Mesenchymal stem cell (in vitro differentiated cells and primary cell): ENCODE measurements at regions not wholly inside any gene's neighbourhood (a gene's known extent, or its start where the extent isn't known, plus 50 kb on each side); places are given as distances from the start of the nearest gene placed in this dataset.

Experiments
- DNase-seq: peaks from one replicate; pipeline ENCODE4 v3.0.0-alpha.2; 2013
- H2AFZ ChIP-seq: one replicate; pipeline ENCODE4 v1.6.1; 2013; ENCODE audit warnings: low read depth, mild to moderate bottlenecking, control low read depth, inconsistent platforms, low read length, moderate library complexity
- H2AK5ac ChIP-seq: 2 replicates; pipeline ENCODE4 v1.6.1; 2013; ENCODE audit warnings: low read length, moderate library complexity, mild to moderate bottlenecking, inconsistent platforms; ENCODE audit not compliant: severe bottlenecking
- H2BK120ac ChIP-seq: one replicate; pipeline ENCODE4 v1.6.1; 2013; ENCODE audit warnings: low read depth, mild to moderate bottlenecking, inconsistent platforms, low read length, moderate library complexity
- H2BK12ac ChIP-seq, 2 experiments: one replicate each; pipeline ENCODE4 v1.6.1; 2013; ENCODE audit warnings: inconsistent platforms in 2 of 2, low read length in 2 of 2, mild to moderate bottlenecking in 2 of 2, moderate library complexity in 2 of 2, control low read depth in 1 of 2
- H2BK15ac ChIP-seq: one replicate; pipeline ENCODE4 v1.6.1; 2013; ENCODE audit warnings: mild to moderate bottlenecking, low read depth, inconsistent platforms; ENCODE audit not compliant: poor library complexity, severe bottlenecking
- H2BK5ac ChIP-seq: 2 replicates; pipeline ENCODE4 v1.6.1; 2013; ENCODE audit warnings: low read depth, mild to moderate bottlenecking, low read length, control low read depth, inconsistent platforms; ENCODE audit not compliant: poor library complexity, severe bottlenecking
- H3K14ac ChIP-seq, 2 experiments: one replicate each; pipeline ENCODE4 v1.6.1; 2013; ENCODE audit warnings: inconsistent platforms in 2 of 2, low read length in 2 of 2, control low read depth in 1 of 2, mild to moderate bottlenecking in 1 of 2, moderate library complexity in 1 of 2
- H3K18ac ChIP-seq, 2 experiments: one replicate each; pipeline ENCODE4 v1.6.1; 2013; ENCODE audit warnings: inconsistent platforms in 2 of 2, low read length in 2 of 2, control low read depth in 1 of 2, low read depth in 1 of 2, mild to moderate bottlenecking in 1 of 2
- H3K23ac ChIP-seq, 2 experiments: one replicate each; pipeline ENCODE4 v1.6.1; 2013; ENCODE audit warnings: inconsistent platforms in 2 of 2, low read length in 2 of 2, mild to moderate bottlenecking in 2 of 2, moderate library complexity in 2 of 2, control low read depth in 1 of 2
- H3K27ac ChIP-seq: 2 replicates; pipeline ENCODE4 v1.5.1; 2013; ENCODE audit warnings: mild to moderate bottlenecking, moderate library complexity, low read length, control low read depth, inconsistent platforms; ENCODE audit not compliant: poor library complexity, severe bottlenecking
- H3K27me3 ChIP-seq, 2 experiments: 2 replicates each; pipeline versions ENCODE4 v1.6.1 to v1.7.0; 2013; ENCODE audit warnings: low read length in 2 of 2, mild to moderate bottlenecking in 2 of 2, moderate library complexity in 2 of 2, control low read depth in 1 of 2, inconsistent platforms in 1 of 2; ENCODE audit not compliant: control insufficient read depth in 1 of 2, insufficient read depth in 1 of 2
- H3K36me3 ChIP-seq, 2 experiments: 2 replicates each; pipeline versions ENCODE4 v1.6.1 to v1.7.0; 2013; ENCODE audit warnings: low read length in 2 of 2, control low read depth in 1 of 2, inconsistent platforms in 1 of 2, low read depth in 1 of 2, mild to moderate bottlenecking in 1 of 2; ENCODE audit not compliant: insufficient read depth in 2 of 2, control insufficient read depth in 1 of 2
- H3K4ac ChIP-seq, 2 experiments: one replicate each; pipeline ENCODE4 v1.6.1; 2013; ENCODE audit warnings: inconsistent platforms in 2 of 2, low read length in 2 of 2, mild to moderate bottlenecking in 2 of 2, moderate library complexity in 2 of 2, control low read depth in 1 of 2, low read depth in 1 of 2
- H3K4me1 ChIP-seq: 2 replicates; pipeline ENCODE4 v1.6.1; 2013; ENCODE audit warnings: low read depth, low read length, control low read depth; ENCODE audit not compliant: control insufficient read depth, insufficient read depth
- H3K4me2 ChIP-seq: 2 replicates; pipeline ENCODE4 v1.6.1; 2013; ENCODE audit warnings: low read length, mild to moderate bottlenecking, inconsistent platforms; ENCODE audit not compliant: poor library complexity, severe bottlenecking
- H3K4me3 ChIP-seq, 2 experiments: 2 replicates each; pipeline versions ENCODE4 v1.5.1 to v1.7.0; 2013; ENCODE audit warnings: low read length in 2 of 2, mild to moderate bottlenecking in 2 of 2, control low read depth in 1 of 2, low read depth in 1 of 2; ENCODE audit not compliant: insufficient read depth in 1 of 2
- H3K79me1 ChIP-seq: replicated peaks from 2 replicates; pipeline ENCODE4 v1.6.1; 2013; ENCODE audit warnings: mild to moderate bottlenecking, control low read depth, low read length, inconsistent platforms; ENCODE audit not compliant: poor library complexity, severe bottlenecking
- H3K9ac ChIP-seq: 2 replicates; pipeline ENCODE4 v1.7.0; 2013; ENCODE audit warnings: mild to moderate bottlenecking, low read length, moderate library complexity
- H3K9me3 ChIP-seq: 2 replicates; pipeline ENCODE4 v1.7.0; 2013; ENCODE audit warnings: mild to moderate bottlenecking, low read length; ENCODE audit not compliant: control insufficient read depth
- H4K8ac ChIP-seq: one replicate; pipeline ENCODE4 v1.6.1; 2013; ENCODE audit warnings: inconsistent platforms, mild to moderate bottlenecking, low read length, moderate library complexity
- H4K91ac ChIP-seq: one replicate; pipeline ENCODE4 v1.6.1; 2013; ENCODE audit warnings: mild to moderate bottlenecking, low read length, inconsistent platforms
- WGBS: methylation state at CpG from one replicate; pipeline ENCODE4 v1.1.7; 2013; ENCODE audit warnings: mixed read lengths; 5-methylcytosine and 5-hydroxymethylcytosine counted together

GRCh38 chr10:71044720-71045119 is 156.4 kb upstream of the PCBD1 start:
- H4K8ac ChIP-seq: no peak overlapping the region
- no peak overlapping the region for H2BK5ac ChIP-seq
- H3K4me3 ChIP-seq: no peak overlapping the region
- H3K27ac ChIP-seq: no peak overlapping the region
- no peak overlapping the region for H2AK5ac ChIP-seq
- no peak overlapping the region for H2BK12ac ChIP-seq
- H3K4me2 ChIP-seq: no peak overlapping the region
- no peak overlapping the region for H3K4ac ChIP-seq
- no peaks in the 10 kb centered on the region for H3K36me3 ChIP-seq
- no peak overlapping the region for H3K9ac ChIP-seq
- H4K91ac ChIP-seq: no peak overlapping the region
- no peak overlapping the region for H2BK15ac ChIP-seq
- no peak overlapping the region for H2AFZ ChIP-seq
- H3K4me1 ChIP-seq: no peaks in the 10 kb centered on the region
- no peak overlapping the region for H2BK120ac ChIP-seq
- H3K79me1 ChIP-seq: no peaks in the 10 kb centered on the region
- DNase-seq: no peak
- WGBS: 76% methylated on average over 7 of the region's 7 CpGs
- H3K23ac ChIP-seq: no peak overlapping the region
- no peak overlapping the region for H3K14ac ChIP-seq
- H3K9me3 ChIP-seq: no peaks in the 10 kb centered on the region
- peaks cover 54 to 85% of the 10 kb centered on the region in 2 experiments for H3K27me3 ChIP-seq
- H3K18ac ChIP-seq: no peak overlapping the region

GRCh38 chr10:71045204-71045809 is 156.9 kb upstream of the PCBD1 start:
- H3K4me3 ChIP-seq: no peak overlapping the region
- no peak overlapping the region for H3K14ac ChIP-seq
- WGBS: 67% methylated on average over 7 of the region's 10 CpGs
- DNase-seq: no peak
- no peak overlapping the region for H2AFZ ChIP-seq
- H3K18ac ChIP-seq: no peak overlapping the region
- no peak overlapping the region for H4K91ac ChIP-seq
- H3K4me1 ChIP-seq: no peaks in the 10 kb centered on the region
- H3K9ac ChIP-seq: no peak overlapping the region
- H2BK12ac ChIP-seq: no peak overlapping the region
- H3K27me3 ChIP-seq: peaks cover 60 to 85% of the 10 kb centered on the region in 2 experiments
- no peak overlapping the region for H2BK120ac ChIP-seq
- H4K8ac ChIP-seq: no peak overlapping the region
- H3K23ac ChIP-seq: no peak overlapping the region
- H2BK15ac ChIP-seq: no peak overlapping the region
- H3K4ac ChIP-seq: no peak overlapping the region
- H3K79me1 ChIP-seq: no peaks in the 10 kb centered on the region
- H3K36me3 ChIP-seq: no peaks in the 10 kb centered on the region
- H3K4me2 ChIP-seq: no peak overlapping the region
- H2AK5ac ChIP-seq: no peak overlapping the region
- H2BK5ac ChIP-seq: no peak overlapping the region
- no peak overlapping the region for H3K27ac ChIP-seq
- no peaks in the 10 kb centered on the region for H3K9me3 ChIP-seq

GRCh38 chr10:71045936-71046335 is 157.6 kb upstream of the PCBD1 start:
- Histone ChIP-seq H4K8ac (no peak overlapping the region), H3K14ac (no peak overlapping the region), H3K27ac (no peak overlapping the region), H2BK5ac (no peak overlapping the region), H2AK5ac (no peak overlapping the region), H3K9ac (no peak overlapping the region), H2BK120ac (no peak overlapping the region), H3K23ac (no peak overlapping the region), H3K79me1 (no peaks in the 10 kb centered on the region), H3K36me3 (no peaks in the 10 kb centered on the region), H3K9me3 (no peaks in the 10 kb centered on the region), H2BK12ac (no peak overlapping the region), H3K4me1 (no peaks in the 10 kb centered on the region), H2BK15ac (no peak overlapping the region), H3K18ac (no peak overlapping the region), H3K4me2 (no peak overlapping the region), H3K4me3 (no peak overlapping the region), H2AFZ (no peak overlapping the region), H4K91ac (no peak overlapping the region), H3K4ac (no peak overlapping the region), H3K27me3 (peaks cover 66 to 85% of the 10 kb centered on the region in 2 experiments)
- WGBS: 42% methylated on average over 4 of the region's 4 CpGs
- DNase-seq: no peak

GRCh38 chr10:71046747-71047146 is 158.4 kb upstream of the PCBD1 start:
- H3K18ac ChIP-seq: no peak overlapping the region
- no peaks in the 10 kb centered on the region for H3K9me3 ChIP-seq
- no peak overlapping the region for H3K4me3 ChIP-seq
- H2BK5ac ChIP-seq: no peak overlapping the region
- no peak overlapping the region for H3K4me2 ChIP-seq
- no peaks in the 10 kb centered on the region for H3K79me1 ChIP-seq
- H2BK12ac ChIP-seq: no peak overlapping the region
- no peak overlapping the region for H3K14ac ChIP-seq
- H3K9ac ChIP-seq: no peak overlapping the region
- no peak overlapping the region for H4K91ac ChIP-seq
- no peak overlapping the region for H2AK5ac ChIP-seq
- H3K23ac ChIP-seq: no peak overlapping the region
- H2AFZ ChIP-seq: no peak overlapping the region
- 81% methylated on average over 5 of the region's 5 CpGs for WGBS
- peaks cover 74 to 87% of the 10 kb centered on the region in 2 experiments for H3K27me3 ChIP-seq
- no peak for DNase-seq
- no peak overlapping the region for H2BK120ac ChIP-seq
- no peaks in the 10 kb centered on the region for H3K4me1 ChIP-seq
- H2BK15ac ChIP-seq: no peak overlapping the region
- no peak overlapping the region for H4K8ac ChIP-seq
- no peak overlapping the region for H3K4ac ChIP-seq
- H3K36me3 ChIP-seq: no peaks in the 10 kb centered on the region
- H3K27ac ChIP-seq: no peak overlapping the region
